HPDE6-E6E7 (cell line): ENCODE measurements at regions not wholly inside any gene's neighbourhood (a gene's known extent, or its start where the extent isn't known, plus 50 kb on each side); places are given as distances from the start of the nearest gene placed in this dataset.
"Not testable (repeated sequence)": the region's sequence is repeated elsewhere in the genome, so short reads cannot be mapped to it uniquely, and the experiment has no call there.

Experiments
- DNase-seq: peaks from one replicate; pipeline ENCODE4 v3.0.0; 2011; ENCODE audit warnings: missing footprints; ENCODE audit errors: extremely low spot score

- DNase-seq, result no peak
Measured at GRCh38 chr22:49394116-49394785, 433.4 kb downstream of the BRD1 start.

GRCh38 chr22:49393526-49393925 lies 434.1 kb downstream of the BRD1 start:
- no peak for DNase-seq

- DNase-seq, result no peak
Measured at GRCh38 chr22:49392841-49393510, 434.7 kb downstream of the BRD1 start.

- no peak for DNase-seq
Measured at GRCh38 chr22:49392247-49392646, 435.4 kb downstream of the BRD1 start.

- DNase-seq, result no peak
Measured at GRCh38 chr22:49391436-49391835, 436.2 kb downstream of the BRD1 start.

GRCh38 chr22:49390954-49391353 lies 436.7 kb downstream of the BRD1 start:
- no peak for DNase-seq

GRCh38 chr22:49383909-49384308 lies 443.8 kb downstream of the BRD1 start:
- DNase-seq, result not testable (repeated sequence)

- no peak for DNase-seq
Measured at GRCh38 chr22:49382451-49382735, 445.3 kb downstream of the BRD1 start.

GRCh38 chr22:49381595-49382450 lies 445.9 kb downstream of the BRD1 start:
- no peak for DNase-seq

GRCh38 chr22:49380828-49381114 lies 446.9 kb downstream of the BRD1 start:
- DNase-seq, result no peak

- DNase-seq, result no peak
Measured at GRCh38 chr22:49380095-49380827, 447.4 kb downstream of the BRD1 start.

GRCh38 chr22:49377306-49377705 lies 450.4 kb downstream of the BRD1 start:
- no peak for DNase-seq

GRCh38 chr22:49373801-49374226 lies 453.9 kb downstream of the BRD1 start:
- no peak for DNase-seq

GRCh38 chr22:49373289-49373666 lies 454.4 kb downstream of the BRD1 start:
- no peak for DNase-seq

GRCh38 chr22:49372530-49373288 lies 455.0 kb downstream of the BRD1 start:
- DNase-seq, result no peak

GRCh38 chr22:49372111-49372529 lies 455.6 kb downstream of the BRD1 start:
- no peak for DNase-seq

- no peak for DNase-seq
Measured at GRCh38 chr22:49371325-49372110, 456.2 kb downstream of the BRD1 start.

- no peak for DNase-seq
Measured at GRCh38 chr22:49370627-49371301, 456.9 kb downstream of the BRD1 start.

GRCh38 chr22:49369726-49370626 lies 457.7 kb downstream of the BRD1 start:
- DNase-seq, result no peak
